ENCODE measurements at regions not wholly inside any gene's neighbourhood (a gene's known extent, or its start where the extent isn't known, plus 50 kb on each side); places are given as distances from the start of the nearest gene placed in this dataset.

- no peak overlapping the region for H3K4me3 ChIP-seq (ENCODE audit: control insufficient read depth in 2 of 3, extremely low read depth in 1 of 3, insufficient read depth in 2 of 3, low read depth in 1 of 3, low read length in 3 of 3)
- TF ChIP-seq CTCF (optimal IDR thresholded peaks at IDR 0.05 in 1 of 3, IDR thresholded peaks at IDR 0.05 in 1 of 3, conservative IDR thresholded peaks at IDR 0.05 in 1 of 3; ENCODE audit: extremely low read depth in 1 of 3, insufficient read depth in 2 of 3, low read length in 3 of 3) (no peak), EZH2 (IDR thresholded peaks at IDR 0.05; ENCODE audit: low read length) (no peak)
- DNase-seq (ENCODE audit: low read depth, low spot score) (no peak), FAIRE-seq (no peak)
- no peak overlapping the region for H3K4me2 ChIP-seq (ENCODE audit: control insufficient read depth, extremely low read depth, insufficient read depth, low read depth, low read length)
- H3K9me1 ChIP-seq (ENCODE audit: control insufficient read depth, extremely low read depth, insufficient read depth, low read length) = no peaks in the 10 kb centered on the region
- no peaks in the 10 kb centered on the region for H3K36me3 ChIP-seq (ENCODE audit: control insufficient read depth in 2 of 2, extremely low read depth in 1 of 2, insufficient read depth in 2 of 2, low read length in 2 of 2)
- H2AFZ ChIP-seq (ENCODE audit: control insufficient read depth, low read length) = no peak overlapping the region
- H3K9me3 ChIP-seq (ENCODE audit: control insufficient read depth, low read depth, low read length) = no peaks in the 10 kb centered on the region
- no peak overlapping the region for H3K9ac ChIP-seq (ENCODE audit: control insufficient read depth, extremely low read depth, insufficient read depth, low read length)
- dilution Hi-C loops (cut with MboI; ENCODE audit: extremely low pct_ligation_motif_present, low sequenced_read_pairs) = no loop called here
- no peak overlapping the region for H3K27ac ChIP-seq (ENCODE audit: control insufficient read depth, insufficient read depth, low read length)
- H3K4me1 ChIP-seq (ENCODE audit: control insufficient read depth, extremely low read depth, insufficient read depth, low read length) = no peaks in the 10 kb centered on the region
- no peaks in the 10 kb centered on the region for H3K27me3 ChIP-seq (ENCODE audit: control insufficient read depth, extremely low read depth, insufficient read depth, low read length)
- H4K20me1 ChIP-seq (ENCODE audit: control insufficient read depth, extremely low read depth, insufficient read depth, low read length) = no peaks in the 10 kb centered on the region
- no peaks in the 10 kb centered on the region for H3K79me2 ChIP-seq (ENCODE audit: control insufficient read depth, insufficient read depth, low read length)
Measured at GRCh38 chr6:27112974-27113373, 134.5 kb upstream of the PRSS16 start.

GRCh38 chr6:27119329-27119728, 128.2 kb upstream of the PRSS16 start:
- H3K27me3 ChIP-seq (ENCODE audit: control insufficient read depth, extremely low read depth, insufficient read depth, low read length) = no peaks in the 10 kb centered on the region
- H3K9ac ChIP-seq (ENCODE audit: control insufficient read depth, extremely low read depth, insufficient read depth, low read length) = no peak overlapping the region
- H3K9me1 ChIP-seq (ENCODE audit: control insufficient read depth, extremely low read depth, insufficient read depth, low read length) = no peaks in the 10 kb centered on the region
- H3K27ac ChIP-seq (ENCODE audit: control insufficient read depth, insufficient read depth, low read length) = no peak overlapping the region
- TF ChIP-seq CTCF (optimal IDR thresholded peaks at IDR 0.05 in 1 of 3, IDR thresholded peaks at IDR 0.05 in 1 of 3, conservative IDR thresholded peaks at IDR 0.05 in 1 of 3; ENCODE audit: extremely low read depth in 1 of 3, insufficient read depth in 2 of 3, low read length in 3 of 3) = no peak
- TF ChIP-seq EZH2 (IDR thresholded peaks at IDR 0.05; ENCODE audit: low read length) = no peak
- no peaks in the 10 kb centered on the region for H3K79me2 ChIP-seq (ENCODE audit: control insufficient read depth, insufficient read depth, low read length)
- DNase-seq (ENCODE audit: low read depth, low spot score) = no peak
- no peaks in the 10 kb centered on the region for H4K20me1 ChIP-seq (ENCODE audit: control insufficient read depth, extremely low read depth, insufficient read depth, low read length)
- FAIRE-seq = no peak
- no peak overlapping the region for H3K4me3 ChIP-seq (ENCODE audit: control insufficient read depth in 2 of 3, extremely low read depth in 1 of 3, insufficient read depth in 2 of 3, low read depth in 1 of 3, low read length in 3 of 3)
- no peaks in the 10 kb centered on the region for H3K9me3 ChIP-seq (ENCODE audit: control insufficient read depth, low read depth, low read length)
- no peak overlapping the region for H3K4me2 ChIP-seq (ENCODE audit: control insufficient read depth, extremely low read depth, insufficient read depth, low read depth, low read length)
- no peaks in the 10 kb centered on the region for H3K4me1 ChIP-seq (ENCODE audit: control insufficient read depth, extremely low read depth, insufficient read depth, low read length)
- dilution Hi-C loops (cut with MboI; ENCODE audit: extremely low pct_ligation_motif_present, low sequenced_read_pairs) = no loop called here
- H3K36me3 ChIP-seq (ENCODE audit: control insufficient read depth in 2 of 2, extremely low read depth in 1 of 2, insufficient read depth in 2 of 2, low read length in 2 of 2) = no peaks in the 10 kb centered on the region
- no peak overlapping the region for H2AFZ ChIP-seq (ENCODE audit: control insufficient read depth, low read length)
